HCT116 (cell line): ENCODE measurements at regions not wholly inside any gene's neighbourhood (a gene's known extent, or its start where the extent isn't known, plus 50 kb on each side); places are given as distances from the start of the nearest gene placed in this dataset.

Experiments
- CTCF ChIP-seq, 3 experiments: fragments of 200-600 bp in 1 of 3; sonication (generic) in 1 of 3; IDR thresholded peaks in 2 of 3; conservative IDR thresholded peaks in 1 of 3; 2 replicates each; pipeline ENCODE4 v1.5.1; 2012 to 2017; ENCODE audit warnings: low read depth in 2 of 3, low read length in 2 of 3, antibody characterized with exemption in 1 of 3, borderline replicate concordance in 1 of 3, control low read depth in 1 of 3, mild to moderate bottlenecking in 1 of 3, mixed read lengths in 1 of 3, mixed run types in 1 of 3, moderate library complexity in 1 of 3; ENCODE audit not compliant: insufficient read depth in 1 of 3
- EGR1 ChIP-seq: IDR thresholded peaks from 2 replicates; pipeline ENCODE4 v1.6.1; 2012; ENCODE audit warnings: low read depth
- EZH2 ChIP-seq: fragments of 200-600 bp; sonication (generic); IDR thresholded peaks from 2 replicates; pipeline ENCODE4 v1.6.1; 2017; ENCODE audit warnings: antibody characterized with exemption, mixed run types
- FOSL1 ChIP-seq: IDR thresholded peaks from 2 replicates; pipeline ENCODE4 v1.6.1; 2012; ENCODE audit warnings: low read depth
- MAX ChIP-seq: IDR thresholded peaks from 2 replicates; pipeline ENCODE4 v1.6.1; 2012
- POLR2AphosphoS5 ChIP-seq: IDR thresholded peaks from 2 replicates; pipeline ENCODE4 v1.6.1; 2011; ENCODE audit warnings: mild to moderate bottlenecking, low read depth, low read length, moderate library complexity
- TCF7L2 ChIP-seq: IDR thresholded peaks from 2 replicates; pipeline ENCODE4 v1.7.0; 2011; ENCODE audit warnings: borderline replicate concordance, inconsistent platforms; ENCODE audit not compliant: insufficient read depth, insufficient read length; ENCODE audit errors: extremely low read depth
- ZNF274 ChIP-seq: fragments of 200-500 bp; sonication (Bioruptor generic); IDR thresholded peaks from 2 replicates; pipeline ENCODE4 v1.6.1; 2014; ENCODE audit warnings: mild to moderate bottlenecking, low read depth, low read length, inconsistent platforms
- TF ChIP-seq, protein P1 (sequence below): IDR thresholded peaks from 2 replicates; pipeline ENCODE4 v1.6.1; 2012; ENCODE audit warnings: low read depth

DNA sequence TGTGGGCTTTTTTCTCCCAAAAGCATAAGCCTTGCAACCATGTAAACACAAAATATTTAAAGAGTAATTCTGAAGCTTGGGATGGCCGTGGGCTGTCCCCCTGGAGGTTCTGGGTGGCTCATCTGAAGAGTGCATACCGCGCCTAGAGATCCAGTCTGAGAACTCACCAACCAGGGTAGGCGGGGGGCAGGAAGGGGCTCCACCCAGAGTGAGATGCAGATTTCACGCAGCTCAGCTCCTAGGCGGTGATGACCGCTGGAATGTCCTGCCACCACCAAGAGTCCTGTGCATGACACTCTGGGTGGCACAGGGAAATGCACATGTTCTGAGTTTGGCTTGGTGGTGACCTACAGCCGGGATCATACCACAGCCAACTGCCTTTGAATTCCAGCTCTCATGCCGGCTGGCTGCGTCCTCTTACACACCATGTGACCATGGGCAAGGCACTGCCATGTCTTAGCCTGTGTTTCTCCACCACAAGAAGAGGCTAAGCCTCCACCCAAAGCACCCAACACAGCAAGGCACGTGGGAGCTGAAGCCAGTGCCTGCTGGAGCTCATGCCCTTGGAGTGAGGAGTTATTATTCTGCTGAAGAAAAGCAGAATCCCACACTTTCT, 125.1 kb upstream of the IQSEC1 start:
- TF ChIP-seq, protein P1, sequence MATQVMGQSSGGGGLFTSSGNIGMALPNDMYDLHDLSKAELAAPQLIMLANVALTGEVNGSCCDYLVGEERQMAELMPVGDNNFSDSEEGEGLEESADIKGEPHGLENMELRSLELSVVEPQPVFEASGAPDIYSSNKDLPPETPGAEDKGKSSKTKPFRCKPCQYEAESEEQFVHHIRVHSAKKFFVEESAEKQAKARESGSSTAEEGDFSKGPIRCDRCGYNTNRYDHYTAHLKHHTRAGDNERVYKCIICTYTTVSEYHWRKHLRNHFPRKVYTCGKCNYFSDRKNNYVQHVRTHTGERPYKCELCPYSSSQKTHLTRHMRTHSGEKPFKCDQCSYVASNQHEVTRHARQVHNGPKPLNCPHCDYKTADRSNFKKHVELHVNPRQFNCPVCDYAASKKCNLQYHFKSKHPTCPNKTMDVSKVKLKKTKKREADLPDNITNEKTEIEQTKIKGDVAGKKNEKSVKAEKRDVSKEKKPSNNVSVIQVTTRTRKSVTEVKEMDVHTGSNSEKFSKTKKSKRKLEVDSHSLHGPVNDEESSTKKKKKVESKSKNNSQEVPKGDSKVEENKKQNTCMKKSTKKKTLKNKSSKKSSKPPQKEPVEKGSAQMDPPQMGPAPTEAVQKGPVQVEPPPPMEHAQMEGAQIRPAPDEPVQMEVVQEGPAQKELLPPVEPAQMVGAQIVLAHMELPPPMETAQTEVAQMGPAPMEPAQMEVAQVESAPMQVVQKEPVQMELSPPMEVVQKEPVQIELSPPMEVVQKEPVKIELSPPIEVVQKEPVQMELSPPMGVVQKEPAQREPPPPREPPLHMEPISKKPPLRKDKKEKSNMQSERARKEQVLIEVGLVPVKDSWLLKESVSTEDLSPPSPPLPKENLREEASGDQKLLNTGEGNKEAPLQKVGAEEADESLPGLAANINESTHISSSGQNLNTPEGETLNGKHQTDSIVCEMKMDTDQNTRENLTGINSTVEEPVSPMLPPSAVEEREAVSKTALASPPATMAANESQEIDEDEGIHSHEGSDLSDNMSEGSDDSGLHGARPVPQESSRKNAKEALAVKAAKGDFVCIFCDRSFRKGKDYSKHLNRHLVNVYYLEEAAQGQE = no peak
- no peak for TF ChIP-seq CTCF (IDR thresholded peaks at IDR 0.05 in 2 of 3, conservative IDR thresholded peaks at IDR 0.05 in 1 of 3; ENCODE audit: borderline replicate concordance in 1 of 3, insufficient read depth in 1 of 3, low read depth in 2 of 3, low read length in 2 of 3)
- TF ChIP-seq EGR1 = no peak
- TF ChIP-seq EZH2 = no peak
- TF ChIP-seq MAX = no peak
- TF ChIP-seq ZNF274 = no peak
- no peak for TF ChIP-seq TCF7L2
- TF ChIP-seq POLR2AphosphoS5 = no peak
- no peak for TF ChIP-seq FOSL1
